Body of pancreas (tissue), 4 donors: ENCODE measurements at regions not wholly inside any gene's neighbourhood (a gene's known extent, or its start where the extent isn't known, plus 50 kb on each side); places are given as distances from the start of the nearest gene placed in this dataset.

Experiments
- ATAC-seq: fragments of 150-250 bp; one replicate; pipeline ENCODE4 v1.9.1; 2016
- DNase-seq, 4 donors: peaks; one replicate each; pipeline ENCODE4 v3.0.0-alpha.2; 2019
- H3K27ac ChIP-seq, 4 donors: fragments of 200-600 bp; sonication (generic); 1 replicate in 3 of 4; 2 replicates in 1 of 4; pipeline versions ENCODE4 v1.5.1 to v1.6.1; 2016 to 2019; ENCODE audit warnings: mild to moderate bottlenecking in 1 of 4, mixed read lengths in 1 of 4, moderate library complexity in 1 of 4
- H3K27me3 ChIP-seq, 2 donors: fragments of 200-600 bp; sonication (generic); one replicate each; pipeline ENCODE4 v1.6.0; 2016; ENCODE audit warnings: mild to moderate bottlenecking in 1 of 2
- H3K36me3 ChIP-seq, 2 donors: fragments of 200-600 bp; sonication (generic); replicated peaks in 1 of 2; 2 replicates each; pipeline ENCODE4 v1.5.1; 2016; ENCODE audit warnings: low read depth in 2 of 2; ENCODE audit not compliant: insufficient read depth in 1 of 2
- H3K4me1 ChIP-seq: fragments of 200-600 bp; sonication (generic); one replicate; pipeline ENCODE4 v1.6.0; 2016
- H3K4me3 ChIP-seq, 2 donors: fragments of 200-600 bp; sonication (generic); 1 replicate in 1 of 2; 2 replicates in 1 of 2; pipeline ENCODE4 v1.5.1; 2016 to 2019
- H3K9me3 ChIP-seq, 3 donors: fragments of 200-600 bp; sonication (generic); 1 replicate in 2 of 3; 2 replicates in 1 of 3; pipeline ENCODE4 v1.5.1; 2016
- CTCF ChIP-seq, 7 experiments: fragments of 450-650 bp in 4 of 7; fragments of 200-600 bp in 3 of 7; sonication (generic) in 3 of 7; IDR thresholded peaks; one replicate each; pipeline ENCODE4 v1.5.1; 2016 to 2019; ENCODE audit warnings: antibody characterized with exemption in 7 of 7
- POLR2A ChIP-seq, 3 donors: fragments of 450-650 bp; IDR thresholded peaks; one replicate each; pipeline ENCODE4 v1.6.1; 2016; ENCODE audit warnings: antibody characterized with exemption in 3 of 3, mild to moderate bottlenecking in 2 of 3
- WGBS, 2 donors: methylation state at CpG; one replicate each; pipeline ENCODE4 v1.1.5; 2017; 5-methylcytosine and 5-hydroxymethylcytosine counted together
- intact Hi-C: fragments of 100-400 bp; cut with DNase I; formaldehyde crosslinking; loops from one replicate; pipeline ENCODE4 v1.15.1; 2023

- Histone ChIP-seq H3K27me3 (peaks cover 0 to 3% of the 10 kb centered on the region in 2 donors), H3K36me3 (no peaks in the 10 kb centered on the region), H3K27ac (no peak overlapping the region), H3K4me3 (no peak overlapping the region), H3K4me1 (no peaks in the 10 kb centered on the region), H3K9me3 (no peaks in the 10 kb centered on the region)
- intact Hi-C loops = no loop called here
- no peak for TF ChIP-seq POLR2A (IDR thresholded peaks at IDR 0.05)
- no peak for TF ChIP-seq CTCF (IDR thresholded peaks at IDR 0.05)
- DNase-seq (no peak), ATAC-seq (no peak)
- WGBS, 2 donors = 72 to 77% methylated on average over 4 of the region's 4 CpGs
Observed at GRCh38 chr17:77660524-77660923, 298.0 kb upstream of the TNRC6C start.

DNA sequence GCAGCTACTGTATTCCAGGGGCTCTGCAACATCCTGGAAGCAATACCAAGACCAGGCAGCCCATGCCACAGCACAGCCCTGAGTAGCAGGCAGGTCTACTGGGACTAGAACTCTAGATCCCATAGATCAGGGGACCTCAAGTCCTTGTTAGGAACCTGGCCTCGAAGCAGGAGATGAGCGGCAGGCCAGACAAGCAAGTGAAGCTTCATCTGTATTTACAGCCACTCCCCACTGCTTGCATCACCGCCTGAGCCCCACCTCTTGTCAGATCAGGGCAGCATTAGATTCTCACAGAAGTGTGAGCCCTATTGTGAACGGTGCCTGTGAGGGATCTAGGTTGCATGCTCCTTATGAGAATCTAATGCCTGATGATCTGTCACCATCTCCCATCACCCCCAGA, 295.7 kb upstream of the TNRC6C start:
- Histone ChIP-seq H3K4me3 (no peak overlapping the region), H3K36me3 (no peaks in the 10 kb centered on the region), H3K4me1 (no peaks in the 10 kb centered on the region), H3K9me3 (no peaks in the 10 kb centered on the region), H3K27ac (no peak overlapping the region), H3K27me3 (peaks cover 0 to 3% of the 10 kb centered on the region in 2 donors)
- 63 to 77% methylated on average over 2 to 4 of the region's 4 CpGs for WGBS, 2 donors
- DNase-seq (no peak), ATAC-seq (no peak)
- no peak for TF ChIP-seq CTCF (IDR thresholded peaks at IDR 0.05)
- no peak for TF ChIP-seq POLR2A (IDR thresholded peaks at IDR 0.05)
- intact Hi-C loops = no loop called here

- Histone ChIP-seq H3K36me3 (no peaks in the 10 kb centered on the region), H3K9me3 (peaks cover 0 to 8% (median 0%) of the 10 kb centered on the region in 3 donors), H3K27ac (no peak overlapping the region), H3K27me3 (peaks cover 0 to 3% of the 10 kb centered on the region in 2 donors), H3K4me1 (no peaks in the 10 kb centered on the region), H3K4me3 (no peak overlapping the region)
- WGBS, 2 donors = 61 to 77% methylated on average over 10 to 11 of the region's 13 CpGs
- intact Hi-C loops = no loop called here
- TF ChIP-seq POLR2A (IDR thresholded peaks at IDR 0.05) (no peak), CTCF (IDR thresholded peaks at IDR 0.05) (no peak)
- DNase-seq (no peak), ATAC-seq (no peak)
Observed at GRCh38 chr17:77664097-77664729, 294.3 kb upstream of the TNRC6C start.

DNA sequence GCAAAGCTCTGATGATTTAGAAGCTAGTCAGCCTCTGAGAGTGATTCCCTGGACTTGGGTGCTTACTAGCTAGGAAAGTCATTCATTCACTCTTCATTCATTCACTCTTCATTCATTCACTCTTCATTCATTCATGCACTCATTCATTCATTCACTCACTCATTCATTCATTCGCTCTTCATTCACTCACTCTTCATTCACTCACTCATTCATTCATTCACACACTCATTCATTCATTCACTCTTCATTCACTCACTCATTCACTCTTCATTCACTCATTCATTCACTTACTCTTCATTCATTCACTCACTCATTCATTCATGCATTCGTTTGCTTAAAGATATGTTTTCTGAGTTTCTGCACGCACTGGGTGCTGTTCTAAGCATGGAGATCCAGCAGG, 292.7 kb upstream of the TNRC6C start:
- no peaks in the 10 kb centered on the region for H3K36me3 ChIP-seq
- H3K27me3 ChIP-seq = peaks cover 0 to 3% of the 10 kb centered on the region in 2 donors
- H3K4me1 ChIP-seq = no peaks in the 10 kb centered on the region
- no peak overlapping the region for H3K27ac ChIP-seq
- TF ChIP-seq POLR2A (IDR thresholded peaks at IDR 0.05) = no peak
- TF ChIP-seq CTCF (IDR thresholded peaks at IDR 0.05) = no peak
- no peak overlapping the region for H3K4me3 ChIP-seq
- no peak for ATAC-seq
- intact Hi-C loops = no loop called here
- 55 to 57% methylated on average over 3 of the region's 3 CpGs for WGBS, 2 donors
- peaks cover 0 to 8% (median 0%) of the 10 kb centered on the region in 3 donors for H3K9me3 ChIP-seq
- DNase-seq = no peak

DNA sequence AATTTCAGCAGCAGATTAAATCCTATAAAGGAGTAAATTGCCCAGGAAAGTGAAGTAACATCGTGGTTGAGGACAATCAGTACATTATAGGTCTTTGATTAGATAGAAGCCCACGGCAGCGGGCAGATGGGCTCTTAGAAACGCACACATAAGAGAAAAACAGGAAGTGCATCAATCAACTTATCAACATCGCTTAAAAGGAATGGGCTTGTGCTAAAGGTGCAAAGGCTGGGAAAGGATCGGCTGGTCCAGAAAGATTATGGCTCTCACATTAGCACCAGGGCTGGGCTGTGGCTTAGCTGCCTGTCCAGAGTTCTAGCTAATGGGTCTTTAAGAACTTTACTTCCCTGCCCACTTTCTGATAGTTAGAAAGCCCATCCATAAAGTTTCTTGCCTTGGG, 292.0 kb upstream of the TNRC6C start:
- WGBS, 2 donors = 21 to 34% methylated on average over 6 of the region's 6 CpGs
- no peak overlapping the region for H3K4me3 ChIP-seq
- intact Hi-C loops = no loop called here
- H3K9me3 ChIP-seq = peaks cover 0 to 8% (median 0%) of the 10 kb centered on the region in 3 donors
- H3K27me3 ChIP-seq = no peaks in the 10 kb centered on the region
- H3K4me1 ChIP-seq = no peaks in the 10 kb centered on the region
- no peaks in the 10 kb centered on the region for H3K36me3 ChIP-seq
- no peak for ATAC-seq
- H3K27ac ChIP-seq = no peak overlapping the region
- no peak for TF ChIP-seq POLR2A (IDR thresholded peaks at IDR 0.05)
- TF ChIP-seq CTCF (IDR thresholded peaks at IDR 0.05) = no peak
- no peak for DNase-seq
